Heart right ventricle (tissue), 16 donors: ENCODE measurements at regions not wholly inside any gene's neighbourhood (a gene's known extent, or its start where the extent isn't known, plus 50 kb on each side); places are given as distances from the start of the nearest gene placed in this dataset.
A peak's percentile ranks its signal among the peaks of the same experiment; 100 is the strongest.

Experiments
- ATAC-seq, 8 donors: fragments of 200-7000 bp; cut with Tn5 transposase; one replicate each; pipeline ENCODE4 v1.9.1; 2020; ENCODE audit warnings: mild to moderate bottlenecking in 8 of 8, moderate library complexity in 8 of 8, moderate number of reproducible peaks in 1 of 8
- DNase-seq, 2 donors: peaks; one replicate each; pipeline ENCODE4 v3.0.0-alpha.2; 2020
- H3K27ac ChIP-seq, 10 donors: fragments of 200-600 bp; sonication (generic) in 2 of 10; one replicate each; pipeline versions ENCODE4 v1.5.0 to v1.8.0; 2020 to 2022; ENCODE audit warnings: mild to moderate bottlenecking in 3 of 10
- H3K27me3 ChIP-seq, 7 donors: fragments of 200-600 bp; one replicate each; pipeline ENCODE4 v1.8.0; 2021 to 2022; ENCODE audit warnings: mild to moderate bottlenecking in 2 of 7
- H3K36me3 ChIP-seq, 9 donors: fragments of 200-600 bp; sonication (generic) in 1 of 9; one replicate each; pipeline versions ENCODE4 v1.5.0 to v1.8.0; 2020 to 2022; ENCODE audit warnings: mild to moderate bottlenecking in 2 of 9
- H3K4me1 ChIP-seq, 9 donors: fragments of 200-600 bp; sonication (generic) in 1 of 9; one replicate each; pipeline versions ENCODE4 v1.5.0 to v1.8.0; 2020 to 2022; ENCODE audit warnings: mild to moderate bottlenecking in 4 of 9
- H3K4me3 ChIP-seq, 10 donors: fragments of 200-600 bp; sonication (generic) in 2 of 10; one replicate each; pipeline versions ENCODE4 v1.5.0 to v1.8.0; 2020 to 2022; ENCODE audit warnings: mild to moderate bottlenecking in 7 of 10, moderate library complexity in 2 of 10
- H3K9me3 ChIP-seq, 11 donors: fragments of 200-600 bp in 10 of 11; sonication (generic) in 2 of 11; one replicate each; pipeline versions ENCODE4 v1.5.0 to v1.8.0; 2013 to 2022; ENCODE audit warnings: mild to moderate bottlenecking in 2 of 11, control low read depth in 1 of 11, moderate library complexity in 1 of 11
- CTCF ChIP-seq, 9 donors: fragments of 200-600 bp; sonication (generic) in 2 of 9; IDR thresholded peaks; one replicate each; pipeline versions ENCODE4 v1.5.0 to v1.8.0; 2021 to 2022; ENCODE audit warnings: antibody characterized with exemption in 9 of 9, mild to moderate bottlenecking in 5 of 9, moderate library complexity in 1 of 9
- WGBS, 2 donors: extraction: QIAGEN DNeasy Blood & Tissue Kit; methylation state at CpG; one replicate each; pipeline ENCODE4 v1.1.7; 2013; ENCODE audit warnings: inconsistent platforms in 1 of 2; 5-methylcytosine and 5-hydroxymethylcytosine counted together
- intact Hi-C, 10 donors: fragments of 100-400 bp; cut with DNase I; formaldehyde crosslinking; loops; one replicate each; pipeline versions ENCODE4 v1.11.1 to v1.14.2; 2022
- donor health status: Arrhythmogenic right ventricular cardiomyopathy.
- donor health status: ischemic (EF 13 %, LVEDD 7.1; RV severe dilation, severe dysfunction).
- donor health status: healthy with polysubstance abuse.
- donor health status: DM: no; HTN: yes; CAD: no.
- donor health status: DM: no; HTN: no; CAD: no.
- donor health status: ischemic (EF 25% LVEDD 6.9; RV normal size, moderate dysfunction).
- donor health status: ischemic (EF 25% LVEDD 5.7; RV mildly dilated, moderate dysfunction).
- donor health status: healthy.
- donor health status: DM: yes; HTN: yes; CAD: no.
- donor health status: Ischemic cardiomyopathy.
- donor health status: ischemic (EF 35%, LVEDD 5.7; RV mildly dilated, moderate dysfunction).
- donor health status: nonischemic (EF 11% LVEDD 7.7; RV severe dilation, severe dysfunction).
- donor health status: DM: yes; HTN: yes; CAD: no.
- donor health status: PGD.
- donor health status: ischemic (EF 29% LVEDD 5.4; RV normal size, mild dysfunction).
- donor health status: nonischemic (EF 23%, LVEDD 6.1; RV moderate dilation, normal function).

- no peaks in the 10 kb centered on the region for H3K4me1 ChIP-seq
- DNase-seq: no peak
- intact Hi-C loops: no loop called here
- no peak overlapping the region for H3K4me3 ChIP-seq
- H3K36me3 ChIP-seq: no peaks in the 10 kb centered on the region
- no peak for TF ChIP-seq CTCF (IDR thresholded peaks at IDR 0.05)
- WGBS, 2 donors: 36 to 47% methylated on average over 4 of the region's 4 CpGs
- no peak overlapping the region for H3K27ac ChIP-seq
- H3K27me3 ChIP-seq: no peaks in the 10 kb centered on the region
- no peak for ATAC-seq
- no peaks in the 10 kb centered on the region for H3K9me3 ChIP-seq
Measured at GRCh38 chr1:118739501-118739900, 248.6 kb downstream of the TBX15 start.

GRCh38 chr1:118736322-118736721 is 251.8 kb downstream of the TBX15 start:
- no peak for TF ChIP-seq CTCF (IDR thresholded peaks at IDR 0.05)
- H3K9me3 ChIP-seq: no peaks in the 10 kb centered on the region
- no peak for ATAC-seq
- intact Hi-C loops: no loop called here
- H3K27ac ChIP-seq: no peak overlapping the region
- 96 to 97% methylated on average over 1 of the region's 1 CpG for WGBS, 2 donors
- no peaks in the 10 kb centered on the region for H3K36me3 ChIP-seq
- no peak for DNase-seq
- H3K4me3 ChIP-seq: no peak overlapping the region
- H3K27me3 ChIP-seq: no peaks in the 10 kb centered on the region
- H3K4me1 ChIP-seq: no peaks in the 10 kb centered on the region

GRCh38 chr1:118717893-118718292 is 270.2 kb downstream of the TBX15 start:
- no peaks in the 10 kb centered on the region for H3K36me3 ChIP-seq
- H3K27me3 ChIP-seq: no peaks in the 10 kb centered on the region
- intact Hi-C loops: loop anchor here in 1 of 10 donors (5.0 kb wide), 1 partner anchor 496 kb away; no protein-coding TSS in a partner anchor
- H3K4me1 ChIP-seq: peaks cover 0 to 14% (median 0%) of the 10 kb centered on the region in 9 donors
- no peak overlapping the region for H3K27ac ChIP-seq
- WGBS, 2 donors: 39 to 50% methylated on average over 3 of the region's 3 CpGs
- H3K4me3 ChIP-seq: no peak overlapping the region
- DNase-seq: no peak
- ATAC-seq: peak in 5 of 8 donors; percentile 51 to 92 (median 64)
- no peak for TF ChIP-seq CTCF (IDR thresholded peaks at IDR 0.05)
- H3K9me3 ChIP-seq: peaks cover 0 to 7% (median 0%) of the 10 kb centered on the region in 11 donors

GRCh38 chr1:118716775-118717174 is 271.4 kb downstream of the TBX15 start:
- no peak for DNase-seq
- Histone ChIP-seq H3K36me3 (no peaks in the 10 kb centered on the region), H3K9me3 (peaks cover 0 to 4% (median 0%) of the 10 kb centered on the region in 11 donors), H3K4me1 (peaks cover 0 to 14% (median 0%) of the 10 kb centered on the region in 9 donors), H3K4me3 (no peak overlapping the region), H3K27me3 (no peaks in the 10 kb centered on the region), H3K27ac (no peak overlapping the region)
- 56 to 73% methylated on average over 1 of the region's 1 CpG for WGBS, 2 donors
- intact Hi-C loops: loop anchor here in 1 of 10 donors (5.0 kb wide), 1 partner anchor 494 kb away; no protein-coding TSS in a partner anchor
- TF ChIP-seq CTCF (IDR thresholded peaks at IDR 0.05): peak in 7 of 9 donors; percentile 8 to 47 (median 22)
- ATAC-seq: no peak
